ENCODE measurements at regions not wholly inside any gene's neighbourhood (a gene's known extent, or its start where the extent isn't known, plus 50 kb on each side); places are given as distances from the start of the nearest gene placed in this dataset.

DNA sequence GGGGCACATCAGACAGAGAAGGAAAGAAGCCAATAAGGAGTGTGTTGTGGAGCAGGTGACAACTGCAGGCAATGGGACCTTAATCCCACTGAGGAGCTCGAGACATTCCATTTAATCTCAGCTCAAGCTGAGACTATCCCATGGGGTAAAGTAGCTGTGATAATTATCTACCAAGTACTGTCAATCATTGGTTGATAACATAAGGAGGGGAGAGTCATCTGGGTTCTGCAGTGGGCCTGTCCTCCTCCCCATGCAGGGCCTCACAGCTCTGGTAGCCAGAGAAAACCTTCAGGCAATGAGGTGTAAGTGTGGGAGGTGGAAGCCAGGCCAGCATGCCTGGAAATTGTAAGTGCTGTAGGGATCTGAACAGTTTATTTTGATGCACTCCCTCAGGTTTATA is 375.0 kb upstream of the ARID1B start:
- no peaks in the 10 kb centered on the region for H3K9me3 ChIP-seq (replicated peaks; ENCODE audit: insufficient read depth, low read length)
- no peak for DNase-seq
- H3K36me3 ChIP-seq (replicated peaks; ENCODE audit: insufficient read depth, low read length): no peaks in the 10 kb centered on the region
- H3K79me2 ChIP-seq (ENCODE audit: low read length): no peaks in the 10 kb centered on the region
- no peak overlapping the region for H2AFZ ChIP-seq (ENCODE audit: low read length)
- TF ChIP-seq, protein P1, sequence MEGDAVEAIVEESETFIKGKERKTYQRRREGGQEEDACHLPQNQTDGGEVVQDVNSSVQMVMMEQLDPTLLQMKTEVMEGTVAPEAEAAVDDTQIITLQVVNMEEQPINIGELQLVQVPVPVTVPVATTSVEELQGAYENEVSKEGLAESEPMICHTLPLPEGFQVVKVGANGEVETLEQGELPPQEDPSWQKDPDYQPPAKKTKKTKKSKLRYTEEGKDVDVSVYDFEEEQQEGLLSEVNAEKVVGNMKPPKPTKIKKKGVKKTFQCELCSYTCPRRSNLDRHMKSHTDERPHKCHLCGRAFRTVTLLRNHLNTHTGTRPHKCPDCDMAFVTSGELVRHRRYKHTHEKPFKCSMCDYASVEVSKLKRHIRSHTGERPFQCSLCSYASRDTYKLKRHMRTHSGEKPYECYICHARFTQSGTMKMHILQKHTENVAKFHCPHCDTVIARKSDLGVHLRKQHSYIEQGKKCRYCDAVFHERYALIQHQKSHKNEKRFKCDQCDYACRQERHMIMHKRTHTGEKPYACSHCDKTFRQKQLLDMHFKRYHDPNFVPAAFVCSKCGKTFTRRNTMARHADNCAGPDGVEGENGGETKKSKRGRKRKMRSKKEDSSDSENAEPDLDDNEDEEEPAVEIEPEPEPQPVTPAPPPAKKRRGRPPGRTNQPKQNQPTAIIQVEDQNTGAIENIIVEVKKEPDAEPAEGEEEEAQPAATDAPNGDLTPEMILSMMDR (IDR thresholded peaks at IDR 0.05; ENCODE audit: low read length): no peak
- TF ChIP-seq EZH2phosphoT487 (IDR thresholded peaks at IDR 0.05; ENCODE audit: low read length) (no peak), EZH2 (optimal IDR thresholded peaks at IDR 0.05; ENCODE audit: low read depth, low read length) (no peak)
- H3F3A ChIP-seq (ENCODE audit: insufficient read depth, low read length): no peaks in the 10 kb centered on the region
- H4K20me1 ChIP-seq (ENCODE audit: insufficient read depth, low read length): no peaks in the 10 kb centered on the region
- H3K4me2 ChIP-seq (ENCODE audit: low read depth, low read length): no peak overlapping the region
- no peak overlapping the region for H3K27ac ChIP-seq (ENCODE audit: low read length)
- H3K9me2 ChIP-seq (replicated peaks; ENCODE audit: insufficient read depth, low read length): no peaks in the 10 kb centered on the region
- peaks cover 8% of the 10 kb centered on the region; the same call in 1 of the 2 replicates for H3K4me1 ChIP-seq (ENCODE audit: low read length)
- H3K9ac ChIP-seq (ENCODE audit: low read length): no peak overlapping the region
- no peaks in the 10 kb centered on the region for H3K27me3 ChIP-seq (replicated peaks; ENCODE audit: insufficient read depth, low read length)
- no peak overlapping the region for H3K4me3 ChIP-seq (ENCODE audit: low read length)

DNA sequence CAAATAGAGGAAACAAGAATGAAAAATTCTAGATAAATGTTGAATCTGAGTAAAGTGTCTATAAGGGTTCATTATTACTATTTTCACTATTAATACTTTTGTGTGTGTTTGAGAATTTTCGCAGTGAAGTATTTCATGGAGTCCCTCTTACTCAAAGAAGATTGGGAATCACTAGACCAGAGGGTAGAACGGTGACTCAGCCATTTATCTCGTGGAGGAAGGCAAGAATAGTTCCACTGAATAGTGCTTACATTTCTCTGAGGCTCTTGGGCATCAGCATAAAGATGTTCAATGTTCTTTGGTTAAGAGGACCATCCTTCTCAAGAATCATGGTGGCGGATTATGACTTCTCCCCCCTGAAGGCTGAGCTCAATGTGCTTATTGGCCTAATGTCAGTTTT is 376.7 kb upstream of the ARID1B start:
- Histone ChIP-seq H3K27ac (ENCODE audit: low read length) (no peak overlapping the region), H4K20me1 (ENCODE audit: insufficient read depth, low read length) (no peaks in the 10 kb centered on the region), H2AFZ (ENCODE audit: low read length) (no peak overlapping the region), H3K9me3 (replicated peaks; ENCODE audit: insufficient read depth, low read length) (no peaks in the 10 kb centered on the region), H3K27me3 (replicated peaks; ENCODE audit: insufficient read depth, low read length) (no peaks in the 10 kb centered on the region), H3K4me2 (ENCODE audit: low read depth, low read length) (no peak overlapping the region), H3K9ac (ENCODE audit: low read length) (no peak overlapping the region), H3K4me3 (ENCODE audit: low read length) (no peak overlapping the region), H3K36me3 (replicated peaks; ENCODE audit: insufficient read depth, low read length) (no peaks in the 10 kb centered on the region), H3K4me1 (ENCODE audit: low read length) (peaks cover 21% of the 10 kb centered on the region; the same call in 1 of the 2 replicates), H3K9me2 (replicated peaks; ENCODE audit: insufficient read depth, low read length) (no peaks in the 10 kb centered on the region), H3K79me2 (ENCODE audit: low read length) (no peaks in the 10 kb centered on the region), H3F3A (ENCODE audit: insufficient read depth, low read length) (peaks cover 14% of the 10 kb centered on the region)
- no peak for DNase-seq
- no peak for TF ChIP-seq EZH2phosphoT487 (IDR thresholded peaks at IDR 0.05; ENCODE audit: low read length)
- TF ChIP-seq, protein P1 (IDR thresholded peaks at IDR 0.05; ENCODE audit: low read length): no peak
- TF ChIP-seq EZH2 (optimal IDR thresholded peaks at IDR 0.05; ENCODE audit: low read depth, low read length): no peak

DNA sequence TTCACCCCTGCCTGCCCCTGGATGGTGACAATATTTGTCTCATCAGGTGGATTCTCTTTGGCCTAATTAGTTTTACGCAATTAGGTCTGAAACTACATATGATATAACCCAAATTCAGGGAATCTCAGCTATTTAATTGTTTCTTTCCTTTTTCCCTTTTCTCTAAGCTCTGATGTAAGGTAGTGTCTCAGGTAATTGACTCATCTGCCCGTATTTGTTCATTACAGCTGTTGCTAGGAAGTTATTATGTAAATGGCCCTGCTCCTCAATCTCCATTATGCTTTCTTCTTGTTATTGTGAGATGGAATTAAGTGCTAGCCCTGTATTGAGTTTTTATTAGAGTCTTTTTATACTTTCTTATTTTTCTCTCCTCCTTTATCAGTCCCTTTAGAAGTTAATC is 378.2 kb upstream of the ARID1B start:
- Histone ChIP-seq H3K79me2 (ENCODE audit: low read length) (no peaks in the 10 kb centered on the region), H3K36me3 (replicated peaks; ENCODE audit: insufficient read depth, low read length) (no peaks in the 10 kb centered on the region), H3K9me3 (replicated peaks; ENCODE audit: insufficient read depth, low read length) (no peaks in the 10 kb centered on the region), H3K27ac (ENCODE audit: low read length) (no peak overlapping the region), H3F3A (ENCODE audit: insufficient read depth, low read length) (peaks cover 28% of the 10 kb centered on the region), H3K4me1 (ENCODE audit: low read length) (peaks cover 28% of the 10 kb centered on the region), H3K4me3 (ENCODE audit: low read length) (no peak overlapping the region), H3K9ac (ENCODE audit: low read length) (no peak overlapping the region), H3K9me2 (replicated peaks; ENCODE audit: insufficient read depth, low read length) (no peaks in the 10 kb centered on the region), H4K20me1 (ENCODE audit: insufficient read depth, low read length) (no peaks in the 10 kb centered on the region), H2AFZ (ENCODE audit: low read length) (no peak overlapping the region), H3K27me3 (replicated peaks; ENCODE audit: insufficient read depth, low read length) (no peaks in the 10 kb centered on the region), H3K4me2 (ENCODE audit: low read depth, low read length) (no peak overlapping the region)
- TF ChIP-seq EZH2 (optimal IDR thresholded peaks at IDR 0.05; ENCODE audit: low read depth, low read length) (no peak), EZH2phosphoT487 (IDR thresholded peaks at IDR 0.05; ENCODE audit: low read length) (no peak)
- DNase-seq: no peak

DNA sequence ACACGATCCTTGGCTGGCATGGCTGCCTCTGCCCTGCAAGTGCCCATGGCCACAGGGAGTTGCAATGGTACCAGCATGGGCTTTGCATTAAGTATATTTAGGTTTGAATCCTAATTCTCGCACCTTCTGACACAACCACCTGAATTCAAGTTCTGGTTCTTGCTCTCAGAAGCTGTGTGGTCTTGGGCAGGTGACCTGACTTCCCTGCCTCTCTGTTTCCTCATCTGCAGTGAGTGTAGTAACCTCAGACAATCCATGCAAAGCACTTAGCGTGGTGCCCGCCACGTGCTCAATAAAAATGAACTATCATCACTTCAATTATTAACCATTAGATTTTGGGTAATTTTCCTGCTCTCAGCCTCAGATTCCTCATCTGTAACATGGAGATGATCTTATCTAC is 378.8 kb upstream of the ARID1B start:
- H3K4me2 ChIP-seq (ENCODE audit: low read depth, low read length): no peak overlapping the region
- no peaks in the 10 kb centered on the region for H4K20me1 ChIP-seq (ENCODE audit: insufficient read depth, low read length)
- peaks cover 34% of the 10 kb centered on the region for H3K4me1 ChIP-seq (ENCODE audit: low read length)
- H3K9ac ChIP-seq (ENCODE audit: low read length): no peak overlapping the region
- H2AFZ ChIP-seq (ENCODE audit: low read length): no peak overlapping the region
- H3K4me3 ChIP-seq (ENCODE audit: low read length): no peak overlapping the region
- H3K27ac ChIP-seq (ENCODE audit: low read length): no peak overlapping the region
- H3K27me3 ChIP-seq (replicated peaks; ENCODE audit: insufficient read depth, low read length): no peaks in the 10 kb centered on the region
- peaks cover 34% of the 10 kb centered on the region for H3F3A ChIP-seq (ENCODE audit: insufficient read depth, low read length)
- no peaks in the 10 kb centered on the region for H3K79me2 ChIP-seq (ENCODE audit: low read length)
- H3K36me3 ChIP-seq (replicated peaks; ENCODE audit: insufficient read depth, low read length): no peaks in the 10 kb centered on the region
- H3K9me2 ChIP-seq (replicated peaks; ENCODE audit: insufficient read depth, low read length): no peaks in the 10 kb centered on the region
- DNase-seq: no peak
- TF ChIP-seq EZH2 (optimal IDR thresholded peaks at IDR 0.05; ENCODE audit: low read depth, low read length) (no peak), EZH2phosphoT487 (IDR thresholded peaks at IDR 0.05; ENCODE audit: low read length) (no peak)
- TF ChIP-seq, protein P1 (IDR thresholded peaks at IDR 0.05; ENCODE audit: low read length): no peak
- H3K9me3 ChIP-seq (replicated peaks; ENCODE audit: insufficient read depth, low read length): no peaks in the 10 kb centered on the region
